ENCODE measurements at regions not wholly inside any gene's neighbourhood (a gene's known extent, or its start where the extent isn't known, plus 50 kb on each side); places are given as distances from the start of the nearest gene placed in this dataset.

- no peak for TF ChIP-seq POLR2A (IDR thresholded peaks at IDR 0.05)
- no peak for TF ChIP-seq CTCF (IDR thresholded peaks at IDR 0.05)
Measured at GRCh38 chr3:73291541-73291940, 230.1 kb downstream of the EBLN2 start.

Measured in heart left ventricle (tissue), 13 donors.